GM21360 (cell line): ENCODE measurements at regions not wholly inside any gene's neighbourhood (a gene's known extent, or its start where the extent isn't known, plus 50 kb on each side); places are given as distances from the start of the nearest gene placed in this dataset.

ENCODE experiments used
- ATAC-seq: cut with Tn5 transposase; IDR thresholded peaks from one replicate; pipeline ENCODE4 v1.9.1; 2021; ENCODE audit warnings: mild to moderate bottlenecking, moderate library complexity; ENCODE audit not compliant: unreplicated experiment

GRCh38 chr3:14286887-14287500 lies 108.4 kb downstream of the LSM3 start:
- no peak for ATAC-seq

DNA sequence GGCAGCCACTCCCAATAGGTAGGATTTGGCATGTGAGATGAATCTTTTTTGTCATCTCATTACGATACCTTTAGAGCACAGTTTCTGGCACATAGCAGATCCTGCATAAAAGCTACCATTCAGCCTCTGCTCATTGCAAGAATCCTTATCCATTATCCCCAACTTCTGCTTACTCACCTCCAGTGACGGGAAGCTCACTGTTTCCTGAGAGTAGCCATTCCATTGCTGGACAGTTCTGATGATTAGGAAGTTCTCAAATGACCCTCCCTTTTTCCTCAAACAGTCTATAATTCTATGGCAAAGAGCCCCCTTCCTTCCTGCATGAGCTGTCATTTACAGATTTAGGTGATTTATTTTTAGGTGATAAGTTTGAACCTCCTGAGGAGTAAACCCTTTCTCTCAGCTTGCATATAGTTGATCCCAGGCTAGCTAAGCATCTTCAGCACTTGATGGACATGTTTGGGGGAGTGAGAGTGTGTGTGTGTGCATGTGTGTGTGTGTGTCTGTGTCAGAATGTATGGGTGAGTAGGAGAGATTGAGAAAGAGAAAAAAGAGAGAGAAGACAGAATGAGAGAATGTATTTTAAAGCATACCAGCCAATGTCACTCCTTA lies 109.7 kb downstream of the LSM3 start:
- no peak for ATAC-seq

DNA sequence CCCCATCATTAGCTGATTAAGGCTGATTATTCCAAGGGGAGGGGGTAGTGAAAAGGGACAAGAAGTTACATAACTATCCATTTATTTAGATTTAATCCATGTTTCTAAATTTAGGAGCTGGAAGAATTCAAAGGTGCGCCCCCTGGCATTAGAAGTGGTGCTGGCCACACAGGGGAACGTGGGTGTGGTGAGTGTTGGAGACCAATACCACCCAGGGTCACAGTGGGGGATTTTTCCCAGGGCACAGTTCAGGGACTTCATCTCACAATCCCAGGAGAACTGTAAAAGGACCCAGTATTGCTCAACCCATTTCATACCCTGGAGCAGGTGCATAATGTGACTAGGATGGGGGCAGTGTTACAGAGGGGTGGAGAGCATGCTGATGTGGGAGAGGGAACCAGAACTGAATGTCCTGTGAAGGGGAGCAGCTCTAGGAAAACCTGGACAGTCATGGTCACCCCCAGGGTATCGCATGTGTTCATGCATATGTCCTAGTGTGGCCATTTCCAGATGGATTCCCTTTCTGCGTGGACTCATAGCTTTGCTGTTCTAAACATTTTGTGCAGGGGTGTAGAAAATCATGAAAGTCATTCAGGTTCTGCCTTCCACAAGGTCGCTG lies 110.3 kb downstream of the LSM3 start:
- ATAC-seq = no peak

- no peak for ATAC-seq
Observed at GRCh38 chr3:14289590-14290461, 111.2 kb downstream of the LSM3 start.

DNA sequence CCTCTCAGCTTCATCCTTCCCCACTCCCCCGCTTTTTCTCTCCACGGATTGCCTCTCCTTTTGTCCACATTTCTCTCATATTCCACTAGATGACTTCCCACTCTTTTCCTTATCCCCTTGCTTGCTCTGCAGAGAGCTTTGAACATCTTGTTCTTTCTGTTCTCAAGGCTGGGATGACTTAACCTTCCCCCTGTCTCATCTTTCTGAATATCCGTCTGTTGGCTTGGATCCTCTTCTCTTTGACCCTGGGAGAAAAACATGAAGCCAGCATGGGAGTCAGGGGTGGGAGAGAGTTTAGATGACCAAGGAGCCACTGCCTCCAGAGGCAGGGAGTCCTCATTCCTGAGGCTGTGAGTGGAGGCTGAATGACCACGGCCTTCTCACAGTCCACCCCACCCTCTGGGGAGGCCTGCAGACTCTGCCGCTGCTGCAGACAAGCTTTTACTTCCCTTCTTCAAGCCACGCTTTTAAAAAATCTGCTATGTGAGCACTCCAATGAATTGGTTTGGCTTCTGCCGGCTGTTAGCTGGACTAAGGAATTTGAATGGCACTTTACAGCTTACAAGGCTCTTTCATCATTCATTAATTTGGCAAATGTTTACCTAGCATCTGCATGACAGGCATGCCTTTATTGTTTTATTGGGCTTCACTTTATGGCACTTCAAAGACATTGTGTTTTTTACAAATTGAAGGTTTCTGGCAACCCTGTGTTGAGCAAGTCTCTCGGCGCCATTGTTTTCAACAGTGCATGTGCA lies 111.6 kb upstream of the SLC6A6 start:
- ATAC-seq = no peak

DNA sequence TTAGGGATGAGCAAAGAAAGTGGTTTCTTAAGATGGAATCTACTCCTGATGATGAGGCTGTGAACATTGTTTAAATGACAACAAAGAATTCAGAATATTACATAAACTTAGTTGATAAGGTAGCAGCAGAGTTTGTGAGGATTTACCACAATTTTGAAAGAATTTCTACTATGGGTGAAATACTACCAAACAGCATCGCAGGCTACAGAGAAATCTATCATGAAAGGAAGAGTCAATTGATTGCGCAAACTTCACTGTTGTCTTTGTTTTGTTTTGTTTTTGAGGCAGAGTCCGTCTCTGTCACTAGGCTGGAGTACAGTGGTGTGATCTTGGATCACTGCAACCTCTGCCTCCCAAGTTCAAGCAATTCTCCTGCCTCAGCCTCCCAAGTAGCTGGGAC lies 107.4 kb upstream of the SLC6A6 start:
- ATAC-seq = no peak

DNA sequence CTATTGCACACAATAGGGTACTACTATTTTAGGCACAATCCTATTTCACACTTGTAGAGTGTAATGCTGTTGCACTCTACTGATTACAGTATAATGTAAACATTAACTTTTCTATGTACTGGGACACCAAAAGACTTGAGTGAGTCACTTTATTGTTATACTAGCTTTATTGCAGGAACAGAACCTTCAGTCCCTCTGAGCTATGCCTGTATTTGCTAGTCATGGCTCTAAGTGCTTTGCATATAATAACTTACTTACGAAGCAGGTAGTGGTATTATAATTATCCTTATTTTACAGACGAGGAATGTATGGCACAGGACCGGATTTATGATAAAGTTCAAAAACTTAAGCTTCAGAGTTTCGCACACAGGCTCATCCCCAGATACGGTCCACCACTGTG lies 106.6 kb upstream of the SLC6A6 start:
- ATAC-seq = no peak

DNA sequence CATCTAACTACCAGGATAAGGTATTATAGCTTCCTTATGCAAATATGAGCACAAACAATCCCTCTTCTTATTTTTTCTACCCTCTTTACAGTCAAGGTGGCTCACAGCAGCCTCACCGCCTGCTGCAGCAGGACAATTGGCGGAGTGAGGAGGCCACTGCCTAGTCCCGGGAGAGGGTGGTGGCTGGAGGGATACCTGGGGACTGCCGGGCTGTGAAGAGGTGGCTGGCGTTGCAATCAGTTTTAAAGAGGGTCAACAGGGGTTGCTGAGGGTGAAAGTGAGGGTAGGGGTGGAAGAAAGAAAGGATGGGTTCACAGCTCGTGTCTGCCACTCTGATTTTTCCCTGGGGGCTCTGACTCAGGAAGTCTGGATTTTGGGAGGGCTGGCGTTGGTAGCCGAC lies 105.1 kb upstream of the SLC6A6 start:
- ATAC-seq = no peak

DNA sequence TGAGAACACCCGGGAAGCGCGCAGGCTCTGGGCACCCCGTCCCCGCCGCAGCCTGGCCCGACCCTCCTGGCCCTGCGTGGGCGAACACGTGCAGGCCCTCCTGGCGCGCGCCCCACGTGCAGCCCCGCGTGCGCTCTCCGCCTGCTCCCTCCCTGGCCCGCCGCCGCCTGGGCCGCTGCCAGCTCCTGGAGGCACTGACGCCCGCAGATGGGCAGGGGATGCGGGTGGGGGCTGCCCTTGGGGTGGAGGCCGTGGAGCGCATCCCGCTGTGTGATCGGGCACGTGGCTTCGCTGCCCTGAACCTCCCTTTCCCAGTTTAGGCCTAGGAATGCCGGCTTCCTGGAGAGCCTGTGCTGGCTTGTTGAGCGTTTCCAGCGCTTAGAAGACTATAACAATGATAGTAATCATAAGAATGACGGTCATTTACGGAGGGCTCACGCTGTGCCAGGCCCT lies 104.6 kb upstream of the SLC6A6 start:
- ATAC-seq = no peak

- ATAC-seq = no peak
Observed at GRCh38 chr3:14298442-14298841, 104.0 kb upstream of the SLC6A6 start.

DNA sequence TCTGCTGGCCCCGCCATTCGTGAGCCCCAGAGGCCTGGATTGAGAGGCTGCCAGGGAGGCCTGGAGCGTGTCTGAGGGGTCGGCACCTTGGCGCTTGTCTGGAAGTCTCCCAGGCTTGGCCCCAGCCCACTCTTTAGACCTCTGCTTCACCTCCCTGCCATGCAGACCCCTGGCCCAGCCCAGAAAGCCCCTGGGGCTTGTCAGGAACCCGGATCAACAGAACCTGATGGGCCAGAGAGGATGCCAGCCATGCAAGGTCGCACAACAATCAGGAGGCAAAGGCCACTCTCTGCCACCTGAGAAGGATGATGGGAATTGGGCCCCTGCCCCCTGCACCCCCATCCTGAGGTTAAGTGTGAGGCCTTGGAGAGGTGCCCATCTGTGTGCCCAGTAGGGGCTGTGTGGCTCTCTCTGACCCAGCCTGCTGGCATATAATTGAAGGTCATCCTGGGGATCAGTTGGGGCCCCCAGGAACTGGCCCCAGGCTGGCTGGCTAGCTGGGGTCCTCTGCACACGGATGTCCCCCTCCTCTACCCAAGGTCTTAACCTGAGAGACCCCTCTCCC lies 103.3 kb upstream of the SLC6A6 start:
- ATAC-seq = no peak

- peak; percentile 71 for ATAC-seq
Observed at GRCh38 chr3:14299767-14300166, 102.6 kb upstream of the SLC6A6 start.

- ATAC-seq = no peak
Observed at GRCh38 chr3:14300721-14301399, 101.5 kb upstream of the SLC6A6 start.

DNA sequence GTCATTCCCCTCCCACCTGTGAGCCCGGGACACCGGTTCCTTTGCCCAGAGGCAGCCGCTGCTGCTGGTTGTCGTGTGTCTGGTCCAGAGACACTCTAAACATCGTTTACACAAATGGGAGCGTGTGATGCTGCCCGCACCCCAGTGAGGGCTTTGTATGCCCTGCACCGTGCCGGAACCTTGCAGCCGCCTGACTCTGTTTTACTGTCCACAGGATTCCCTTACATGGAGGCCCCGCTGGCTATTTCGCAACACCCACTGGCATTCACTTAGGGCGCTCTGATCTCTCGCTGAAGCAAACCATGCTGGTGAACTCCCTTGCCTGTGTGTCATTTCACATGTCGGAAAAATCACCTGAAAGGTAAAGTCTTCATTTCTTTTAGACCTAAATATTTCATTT lies 100.8 kb upstream of the SLC6A6 start:
- no peak for ATAC-seq

DNA sequence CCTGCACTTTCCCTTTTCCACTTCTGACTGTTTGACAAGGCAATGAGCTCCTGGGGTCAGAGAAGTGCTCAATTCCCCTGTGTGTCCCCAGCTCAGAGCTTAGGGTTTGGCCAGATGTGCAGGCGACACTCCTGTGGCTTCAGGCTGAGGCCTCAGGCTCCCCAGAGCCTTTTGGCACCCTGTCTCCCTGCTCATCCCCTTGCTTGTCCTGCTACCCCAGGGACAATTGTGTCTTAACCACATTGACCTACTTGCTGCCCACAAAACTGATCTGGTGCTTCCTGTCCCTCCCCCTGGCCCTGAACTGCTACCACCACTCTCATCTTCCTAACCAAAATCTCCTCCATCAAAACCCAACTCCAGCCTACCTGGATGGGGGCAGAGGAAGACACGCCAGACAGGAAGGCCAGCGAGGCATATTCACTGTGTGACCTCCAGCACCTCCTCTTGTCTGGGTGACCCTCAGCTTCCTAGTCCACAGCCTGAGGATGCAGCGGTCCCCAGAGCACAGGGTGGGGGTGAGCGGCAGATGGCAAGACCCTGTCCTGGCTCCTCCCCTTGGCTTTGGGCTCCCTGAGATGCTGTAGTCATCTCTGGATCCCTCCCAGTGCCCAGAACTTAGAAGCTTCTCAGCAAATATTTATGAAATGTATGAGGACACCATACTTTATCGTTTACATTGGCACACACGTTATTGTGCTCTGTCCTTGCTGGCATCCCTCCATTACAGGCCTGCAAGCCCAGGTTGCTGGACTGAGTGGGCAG lies 98.9 kb upstream of the SLC6A6 start:
- ATAC-seq = no peak

GRCh38 chr3:14304101-14305045 lies 98.0 kb upstream of the SLC6A6 start:
- ATAC-seq = no peak

GRCh38 chr3:14305324-14305723 lies 97.1 kb upstream of the SLC6A6 start:
- no peak for ATAC-seq

- ATAC-seq = no peak
Observed at GRCh38 chr3:14306142-14306541, 96.3 kb upstream of the SLC6A6 start.
